ENCODE measurements at regions not wholly inside any gene's neighbourhood (a gene's known extent, or its start where the extent isn't known, plus 50 kb on each side); places are given as distances from the start of the nearest gene placed in this dataset.
"Not testable (repeated sequence)": the region's sequence is repeated elsewhere in the genome, so short reads cannot be mapped to it uniquely, and the experiment has no call there.

DNA sequence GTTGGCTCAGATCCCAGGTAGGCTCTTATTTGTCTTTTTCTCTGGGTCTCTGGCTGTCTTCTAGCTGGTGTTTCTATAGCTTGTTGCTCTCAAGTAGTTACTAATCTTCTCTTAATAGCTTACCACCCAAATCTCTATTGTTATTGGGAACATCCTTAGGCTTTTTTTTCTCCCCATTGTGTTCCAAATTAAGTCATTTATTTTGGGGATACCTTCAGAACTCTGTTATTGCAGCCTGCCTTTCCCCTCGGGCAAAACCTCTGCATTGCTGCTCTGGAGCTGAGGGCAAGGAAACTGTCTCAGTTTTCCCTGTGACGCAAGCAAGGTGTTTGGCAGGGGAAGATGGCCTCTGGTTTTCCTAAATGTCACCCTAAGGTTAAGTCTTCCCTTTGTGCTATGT lies 113.3 kb upstream of the XIST start:
- H3K4me1 ChIP-seq (ENCODE audit: low read length), result no peaks in the 10 kb centered on the region
- no peak overlapping the region for H3K4me2 ChIP-seq (ENCODE audit: low read length)
- H3K36me3 ChIP-seq (replicated peaks; ENCODE audit: low read depth, low read length), result peaks cover 4% of the 10 kb centered on the region
- no peak for TF ChIP-seq CTCF (IDR thresholded peaks at IDR 0.05; ENCODE audit: low read depth, low read length)
- no peak for TF ChIP-seq EZH2phosphoT487 (IDR thresholded peaks at IDR 0.05; ENCODE audit: low read depth)
- no peaks in the 10 kb centered on the region for H3K27me3 ChIP-seq (ENCODE audit: low read depth, low read length)
- H3K79me2 ChIP-seq (ENCODE audit: low read length), result peaks cover 75% of the 10 kb centered on the region
- H3K27ac ChIP-seq (ENCODE audit: low read length), result no peak overlapping the region
- H3K9ac ChIP-seq (ENCODE audit: low read length), result no peak overlapping the region
- peaks cover 13% of the 10 kb centered on the region for H4K20me1 ChIP-seq (ENCODE audit: insufficient read depth, low read length)
- no peak overlapping the region for H2AFZ ChIP-seq (ENCODE audit: low read depth, low read length)
- H3K4me3 ChIP-seq (ENCODE audit: low read length), result no peak overlapping the region
- H3K9me3 ChIP-seq (ENCODE audit: insufficient read depth, low read length), result no peaks in the 10 kb centered on the region

DNA sequence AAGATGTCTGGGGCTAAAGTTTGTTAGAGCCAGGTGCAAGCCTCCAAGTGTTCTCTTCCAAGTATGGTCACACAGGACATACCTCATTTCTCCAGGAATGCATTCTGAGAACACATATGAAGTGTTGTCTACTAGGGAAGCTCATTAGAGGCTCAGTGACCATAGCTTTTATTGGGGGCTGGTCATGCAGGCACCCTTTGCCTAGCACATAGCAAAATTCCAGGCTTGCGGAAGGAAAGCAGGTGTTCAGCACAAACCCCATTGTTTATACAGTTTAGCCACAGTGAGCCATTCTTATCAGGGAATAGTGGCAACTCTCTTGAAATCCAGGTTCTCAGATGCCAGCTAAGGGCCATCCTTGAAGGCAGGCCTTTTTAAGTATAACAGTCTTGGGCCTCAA lies 112.1 kb upstream of the XIST start:
- Histone ChIP-seq H3K27me3 (ENCODE audit: low read depth, low read length) (no peaks in the 10 kb centered on the region), H3K4me2 (ENCODE audit: low read length) (no peak overlapping the region), H3K4me3 (ENCODE audit: low read length) (no peak overlapping the region), H3K9me3 (ENCODE audit: insufficient read depth, low read length) (no peaks in the 10 kb centered on the region), H3K4me1 (ENCODE audit: low read length) (no peaks in the 10 kb centered on the region), H3K36me3 (replicated peaks; ENCODE audit: low read depth, low read length) (no peaks in the 10 kb centered on the region), H4K20me1 (ENCODE audit: insufficient read depth, low read length) (peaks cover 13% of the 10 kb centered on the region), H3K27ac (ENCODE audit: low read length) (no peak overlapping the region), H3K79me2 (ENCODE audit: low read length) (peaks cover 83% of the 10 kb centered on the region), H2AFZ (ENCODE audit: low read depth, low read length) (no peak overlapping the region), H3K9ac (ENCODE audit: low read length) (no peak overlapping the region)
- TF ChIP-seq CTCF (IDR thresholded peaks at IDR 0.05; ENCODE audit: low read depth, low read length), result no peak
- no peak for TF ChIP-seq EZH2phosphoT487 (IDR thresholded peaks at IDR 0.05; ENCODE audit: low read depth)

DNA sequence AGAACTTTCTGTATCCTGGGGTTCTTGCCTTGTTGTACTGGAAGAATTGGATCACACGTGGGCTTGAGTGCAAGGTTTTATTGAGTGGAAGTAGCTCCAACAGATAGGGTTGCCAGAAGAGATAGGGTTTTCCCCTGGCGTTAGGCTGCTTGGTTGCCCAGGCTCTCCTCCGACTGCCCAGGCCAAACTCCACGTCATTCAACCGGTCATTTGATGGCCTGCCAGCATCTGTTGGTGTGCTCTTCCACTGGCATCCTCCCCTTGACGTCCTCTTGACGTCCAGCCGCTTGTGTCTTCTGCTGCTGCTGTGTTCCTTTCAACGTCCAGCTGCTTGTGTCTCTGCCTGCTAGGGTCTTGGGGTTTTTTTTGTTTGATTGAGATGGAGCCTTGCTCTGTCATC lies 111.2 kb upstream of the XIST start:
- Histone ChIP-seq H3K36me3 (replicated peaks; ENCODE audit: low read depth, low read length) (no peaks in the 10 kb centered on the region), H3K9ac (ENCODE audit: low read length) (no peak overlapping the region), H3K27ac (ENCODE audit: low read length) (no peak overlapping the region), H3K4me2 (ENCODE audit: low read length) (no peak overlapping the region), H3K4me1 (ENCODE audit: low read length) (no peaks in the 10 kb centered on the region), H3K79me2 (ENCODE audit: low read length) (peaks cover 88% of the 10 kb centered on the region), H3K9me3 (ENCODE audit: insufficient read depth, low read length) (no peaks in the 10 kb centered on the region), H4K20me1 (ENCODE audit: insufficient read depth, low read length) (peaks cover 13% of the 10 kb centered on the region), H2AFZ (ENCODE audit: low read depth, low read length) (no peak overlapping the region), H3K27me3 (ENCODE audit: low read depth, low read length) (no peaks in the 10 kb centered on the region), H3K4me3 (ENCODE audit: low read length) (no peak overlapping the region)
- TF ChIP-seq EZH2phosphoT487 (IDR thresholded peaks at IDR 0.05; ENCODE audit: low read depth) (no peak), CTCF (IDR thresholded peaks at IDR 0.05; ENCODE audit: low read depth, low read length) (no peak)

DNA sequence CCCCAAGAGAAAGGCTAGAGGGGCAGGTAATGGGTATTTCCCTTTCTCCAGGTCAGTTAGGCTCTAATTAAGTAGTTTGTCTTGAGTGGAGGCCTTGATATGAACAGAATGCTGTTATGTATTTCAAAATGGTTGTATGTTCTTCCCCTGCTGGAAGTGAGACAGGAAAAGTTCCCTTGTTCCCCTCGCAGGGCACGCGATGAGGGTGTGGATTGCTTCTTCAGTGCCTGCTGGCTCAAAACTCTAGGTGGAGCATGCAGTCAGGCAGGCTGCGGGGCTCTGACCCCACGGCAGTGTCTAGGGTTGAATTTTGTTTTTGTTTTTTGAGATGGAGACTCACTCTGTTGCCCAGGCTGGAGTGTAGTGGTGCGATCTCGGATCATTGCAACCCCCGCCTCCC lies 110.4 kb upstream of the XIST start:
- Histone ChIP-seq H3K4me1 (ENCODE audit: low read length) (no peaks in the 10 kb centered on the region), H3K4me2 (ENCODE audit: low read length) (no peak overlapping the region), H3K4me3 (ENCODE audit: low read length) (no peak overlapping the region), H3K27me3 (ENCODE audit: low read depth, low read length) (no peaks in the 10 kb centered on the region), H3K79me2 (ENCODE audit: low read length) (peaks cover 93% of the 10 kb centered on the region), H3K36me3 (replicated peaks; ENCODE audit: low read depth, low read length) (no peaks in the 10 kb centered on the region), H3K27ac (ENCODE audit: low read length) (no peak overlapping the region), H2AFZ (ENCODE audit: low read depth, low read length) (no peak overlapping the region), H3K9me3 (ENCODE audit: insufficient read depth, low read length) (no peaks in the 10 kb centered on the region), H3K9ac (ENCODE audit: low read length) (no peak overlapping the region), H4K20me1 (ENCODE audit: insufficient read depth, low read length) (peaks cover 13% of the 10 kb centered on the region)
- TF ChIP-seq EZH2phosphoT487 (IDR thresholded peaks at IDR 0.05; ENCODE audit: low read depth) (no peak), CTCF (IDR thresholded peaks at IDR 0.05; ENCODE audit: low read depth, low read length) (no peak)

DNA sequence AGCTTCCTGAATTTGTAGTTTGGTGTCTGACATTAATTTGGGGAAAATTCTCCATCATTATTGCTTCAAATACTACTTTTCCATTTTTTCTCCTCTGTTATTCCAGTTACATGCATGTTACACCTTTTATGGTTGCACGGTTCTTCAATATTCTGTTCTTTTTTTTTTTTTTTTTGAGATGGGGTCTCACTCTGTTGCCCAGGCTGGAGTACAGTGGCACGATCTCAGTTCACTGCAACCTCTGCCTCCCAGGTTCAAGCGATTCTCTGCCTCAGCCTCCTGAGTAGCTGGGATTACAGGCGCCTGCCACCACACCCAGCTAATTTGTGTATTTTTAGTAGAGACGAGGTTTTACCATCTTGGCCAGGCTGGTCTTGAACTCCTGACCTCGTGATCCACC lies 109.4 kb upstream of the XIST start:
- not testable (repeated sequence) for H3K36me3 ChIP-seq (replicated peaks; ENCODE audit: low read depth, low read length); H3K4me3 ChIP-seq (ENCODE audit: low read length); H3K4me2 ChIP-seq (ENCODE audit: low read length); H3K27me3 ChIP-seq (ENCODE audit: low read depth, low read length); H2AFZ ChIP-seq (ENCODE audit: low read depth, low read length); H3K27ac ChIP-seq (ENCODE audit: low read length); H3K9ac ChIP-seq (ENCODE audit: low read length); H3K4me1 ChIP-seq (ENCODE audit: low read length); H3K9me3 ChIP-seq (ENCODE audit: insufficient read depth, low read length)
- peaks cover 13% of the 10 kb centered on the region for H4K20me1 ChIP-seq (ENCODE audit: insufficient read depth, low read length)
- H3K79me2 ChIP-seq (ENCODE audit: low read length), result peaks cover 97% of the 10 kb centered on the region

Measured in OCI-LY3 (cell line).